ENCODE measurements at regions not wholly inside any gene's neighbourhood (a gene's known extent, or its start where the extent isn't known, plus 50 kb on each side); places are given as distances from the start of the nearest gene placed in this dataset.

- Histone ChIP-seq H3K4me1 (ENCODE audit: insufficient read depth, poor library complexity, severe bottlenecking) (no peaks in the 10 kb centered on the region), H3K9me3 (ENCODE audit: severe bottlenecking) (no peaks in the 10 kb centered on the region), H3K4me3 (ENCODE audit: severe bottlenecking) (no peak overlapping the region), H3K36me3 (ENCODE audit: low read depth) (no peaks in the 10 kb centered on the region), H3K27me3 (ENCODE audit: insufficient read depth, poor library complexity, severe bottlenecking) (no peaks in the 10 kb centered on the region), H3K27ac (ENCODE audit: poor library complexity, severe bottlenecking) (no peak overlapping the region)
- TF ChIP-seq CTCF (IDR thresholded peaks at IDR 0.05; ENCODE audit: poor library complexity, severe bottlenecking): no peak
- DNase-seq (ENCODE audit: low spot score): no peak
- ATAC-seq (ENCODE audit: low read depth): no peak
These were observed 286.8 kb upstream of the DDX53 start for GRCh38 chrX:22712942-22713341.

- no peaks in the 10 kb centered on the region for H3K4me1 ChIP-seq (ENCODE audit: insufficient read depth, poor library complexity, severe bottlenecking)
- TF ChIP-seq CTCF (IDR thresholded peaks at IDR 0.05; ENCODE audit: poor library complexity, severe bottlenecking): no peak
- no peak for DNase-seq (ENCODE audit: low spot score)
- no peaks in the 10 kb centered on the region for H3K9me3 ChIP-seq (ENCODE audit: severe bottlenecking)
- H3K27ac ChIP-seq (ENCODE audit: poor library complexity, severe bottlenecking): no peak overlapping the region
- ATAC-seq (ENCODE audit: low read depth): no peak
- H3K27me3 ChIP-seq (ENCODE audit: insufficient read depth, poor library complexity, severe bottlenecking): no peaks in the 10 kb centered on the region
- H3K4me3 ChIP-seq (ENCODE audit: severe bottlenecking): no peak overlapping the region
- no peaks in the 10 kb centered on the region for H3K36me3 ChIP-seq (ENCODE audit: low read depth)
These were observed 269.2 kb upstream of the DDX53 start for GRCh38 chrX:22730542-22730941.

GRCh38 chrX:22737541-22737940 lies 262.2 kb upstream of the DDX53 start:
- no peak for TF ChIP-seq CTCF (IDR thresholded peaks at IDR 0.05; ENCODE audit: poor library complexity, severe bottlenecking)
- no peak for ATAC-seq (ENCODE audit: low read depth)

GRCh38 chrX:22739276-22739675 lies 260.5 kb upstream of the DDX53 start:
- no peak overlapping the region for H3K27ac ChIP-seq (ENCODE audit: poor library complexity, severe bottlenecking)
- ATAC-seq (ENCODE audit: low read depth): no peak
- H3K4me3 ChIP-seq (ENCODE audit: severe bottlenecking): no peak overlapping the region
- no peak for TF ChIP-seq CTCF (IDR thresholded peaks at IDR 0.05; ENCODE audit: poor library complexity, severe bottlenecking)
- H3K9me3 ChIP-seq (ENCODE audit: severe bottlenecking): no peaks in the 10 kb centered on the region
- H3K4me1 ChIP-seq (ENCODE audit: insufficient read depth, poor library complexity, severe bottlenecking): no peaks in the 10 kb centered on the region
- no peak for DNase-seq (ENCODE audit: low spot score)
- H3K36me3 ChIP-seq (ENCODE audit: low read depth): no peaks in the 10 kb centered on the region
- no peaks in the 10 kb centered on the region for H3K27me3 ChIP-seq (ENCODE audit: insufficient read depth, poor library complexity, severe bottlenecking)

More at GRCh38 chrX:22737541-22737940, 262.2 kb upstream of the DDX53 start:
- DNase-seq (ENCODE audit: low spot score): no peak
- Histone ChIP-seq H3K9me3 (ENCODE audit: severe bottlenecking) (no peaks in the 10 kb centered on the region), H3K36me3 (ENCODE audit: low read depth) (no peaks in the 10 kb centered on the region), H3K27ac (ENCODE audit: poor library complexity, severe bottlenecking) (no peak overlapping the region), H3K4me1 (ENCODE audit: insufficient read depth, poor library complexity, severe bottlenecking) (no peaks in the 10 kb centered on the region), H3K4me3 (ENCODE audit: severe bottlenecking) (no peak overlapping the region), H3K27me3 (ENCODE audit: insufficient read depth, poor library complexity, severe bottlenecking) (no peaks in the 10 kb centered on the region)

GRCh38 chrX:22740836-22741235 lies 258.9 kb upstream of the DDX53 start:
- no peak for TF ChIP-seq CTCF (IDR thresholded peaks at IDR 0.05; ENCODE audit: poor library complexity, severe bottlenecking)
- H3K9me3 ChIP-seq (ENCODE audit: severe bottlenecking): no peaks in the 10 kb centered on the region
- no peak for ATAC-seq (ENCODE audit: low read depth)
- no peak overlapping the region for H3K4me3 ChIP-seq (ENCODE audit: severe bottlenecking)
- no peaks in the 10 kb centered on the region for H3K27me3 ChIP-seq (ENCODE audit: insufficient read depth, poor library complexity, severe bottlenecking)
- no peaks in the 10 kb centered on the region for H3K4me1 ChIP-seq (ENCODE audit: insufficient read depth, poor library complexity, severe bottlenecking)
- H3K36me3 ChIP-seq (ENCODE audit: low read depth): no peaks in the 10 kb centered on the region
- no peak for DNase-seq (ENCODE audit: low spot score)
- H3K27ac ChIP-seq (ENCODE audit: poor library complexity, severe bottlenecking): no peak overlapping the region
